ENCODE measurements at regions not wholly inside any gene's neighbourhood (a gene's known extent, or its start where the extent isn't known, plus 50 kb on each side); places are given as distances from the start of the nearest gene placed in this dataset.
A peak's percentile ranks its signal among the peaks of the same experiment; 100 is the strongest.

DNA sequence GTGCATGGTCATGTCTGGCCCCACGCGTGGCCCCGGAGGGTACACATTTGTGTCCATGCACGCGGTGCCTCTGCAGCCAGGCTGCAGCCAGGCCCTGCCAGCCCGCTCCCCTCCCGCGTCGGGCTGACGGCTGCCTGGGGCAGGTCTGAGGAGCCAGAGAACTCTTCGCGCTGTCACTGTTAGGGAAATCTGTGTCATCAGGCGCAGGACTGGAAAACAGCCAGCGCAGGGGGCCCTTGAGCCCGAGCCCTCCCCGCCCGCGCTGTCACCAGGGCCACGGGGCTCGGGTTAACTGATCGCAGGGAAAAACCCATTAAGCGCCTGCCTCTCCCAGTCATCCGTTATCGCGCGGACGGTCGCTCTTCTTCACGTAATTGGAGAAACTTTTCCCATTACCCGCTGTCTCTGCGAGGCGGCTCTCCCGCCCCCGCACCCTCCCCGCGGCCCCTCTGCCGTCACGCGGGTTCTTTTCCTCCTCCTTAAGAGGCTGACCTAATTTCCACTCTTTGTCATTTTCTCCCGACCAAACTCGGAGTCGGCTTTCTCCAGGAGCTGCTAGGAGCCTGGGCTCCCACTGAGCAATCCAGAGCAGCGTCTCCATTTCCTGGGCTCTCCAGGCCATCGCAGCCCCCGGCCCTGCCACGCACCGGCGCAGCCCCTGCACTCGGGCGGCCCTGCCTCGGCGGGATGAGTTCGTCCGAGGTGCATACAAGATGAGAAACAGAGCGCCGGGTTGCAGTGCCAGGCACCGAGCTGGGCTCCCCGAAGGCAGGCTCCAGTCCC is 57.5 kb upstream of the PRR23E start:
- no peak overlapping the region for H3K27ac ChIP-seq
- TF ChIP-seq, protein P1, sequence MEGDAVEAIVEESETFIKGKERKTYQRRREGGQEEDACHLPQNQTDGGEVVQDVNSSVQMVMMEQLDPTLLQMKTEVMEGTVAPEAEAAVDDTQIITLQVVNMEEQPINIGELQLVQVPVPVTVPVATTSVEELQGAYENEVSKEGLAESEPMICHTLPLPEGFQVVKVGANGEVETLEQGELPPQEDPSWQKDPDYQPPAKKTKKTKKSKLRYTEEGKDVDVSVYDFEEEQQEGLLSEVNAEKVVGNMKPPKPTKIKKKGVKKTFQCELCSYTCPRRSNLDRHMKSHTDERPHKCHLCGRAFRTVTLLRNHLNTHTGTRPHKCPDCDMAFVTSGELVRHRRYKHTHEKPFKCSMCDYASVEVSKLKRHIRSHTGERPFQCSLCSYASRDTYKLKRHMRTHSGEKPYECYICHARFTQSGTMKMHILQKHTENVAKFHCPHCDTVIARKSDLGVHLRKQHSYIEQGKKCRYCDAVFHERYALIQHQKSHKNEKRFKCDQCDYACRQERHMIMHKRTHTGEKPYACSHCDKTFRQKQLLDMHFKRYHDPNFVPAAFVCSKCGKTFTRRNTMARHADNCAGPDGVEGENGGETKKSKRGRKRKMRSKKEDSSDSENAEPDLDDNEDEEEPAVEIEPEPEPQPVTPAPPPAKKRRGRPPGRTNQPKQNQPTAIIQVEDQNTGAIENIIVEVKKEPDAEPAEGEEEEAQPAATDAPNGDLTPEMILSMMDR (conservative IDR thresholded peaks at IDR 0.05) = no peak

DNA sequence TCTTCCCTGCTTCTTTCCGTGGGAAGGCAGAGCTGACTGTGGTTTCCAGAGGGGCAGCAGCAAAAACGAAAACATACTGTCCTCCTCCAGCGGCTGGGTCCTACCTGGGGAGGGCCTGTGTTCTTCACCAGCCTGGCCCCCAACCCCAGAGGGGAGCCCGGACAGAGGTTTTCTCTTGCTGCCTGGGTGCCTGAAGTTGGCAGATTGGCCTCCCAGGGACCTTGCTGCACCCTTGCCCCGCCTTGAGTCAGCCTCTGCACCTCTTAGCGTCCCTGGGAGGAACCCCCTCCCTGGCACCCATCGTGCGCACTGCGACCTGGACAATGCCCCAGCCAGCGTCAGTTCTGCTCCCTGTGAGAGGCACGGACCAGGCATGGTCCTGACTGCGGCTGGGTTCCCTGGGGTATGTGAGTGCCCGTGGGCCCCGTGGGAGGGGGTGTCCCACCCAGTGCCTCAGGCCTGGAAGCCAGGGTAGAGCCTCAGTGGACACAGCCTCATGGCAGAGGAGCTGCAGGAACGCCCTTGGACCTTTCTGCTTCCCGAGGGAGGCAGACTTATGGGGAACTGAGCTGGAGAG is 56.8 kb upstream of the PRR23E start:
- TF ChIP-seq, protein P1 (conservative IDR thresholded peaks at IDR 0.05) = no peak
- no peak overlapping the region for H3K27ac ChIP-seq

DNA sequence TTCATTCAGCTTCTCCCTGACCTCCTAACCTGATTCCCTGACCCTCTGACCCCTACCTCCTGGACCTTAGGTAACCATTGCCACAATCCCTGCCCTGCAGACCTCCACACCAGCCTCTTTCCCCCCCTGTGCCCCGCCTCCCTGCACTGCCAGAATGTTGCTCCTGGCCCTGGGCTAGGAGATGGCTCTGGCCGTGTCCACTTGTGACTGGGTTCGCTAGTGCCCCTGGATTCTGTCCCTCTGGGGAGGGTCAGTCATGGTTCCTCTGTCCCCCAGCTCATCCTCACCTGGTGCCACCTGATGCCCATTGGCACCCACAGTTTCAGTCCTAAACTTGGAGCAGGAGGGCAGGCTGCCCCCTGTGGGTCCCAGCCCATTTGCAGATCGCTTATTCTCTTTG is 56.2 kb upstream of the PRR23E start:
- TF ChIP-seq, protein P1 (conservative IDR thresholded peaks at IDR 0.05) = no peak
- no peak overlapping the region for H3K27ac ChIP-seq

DNA sequence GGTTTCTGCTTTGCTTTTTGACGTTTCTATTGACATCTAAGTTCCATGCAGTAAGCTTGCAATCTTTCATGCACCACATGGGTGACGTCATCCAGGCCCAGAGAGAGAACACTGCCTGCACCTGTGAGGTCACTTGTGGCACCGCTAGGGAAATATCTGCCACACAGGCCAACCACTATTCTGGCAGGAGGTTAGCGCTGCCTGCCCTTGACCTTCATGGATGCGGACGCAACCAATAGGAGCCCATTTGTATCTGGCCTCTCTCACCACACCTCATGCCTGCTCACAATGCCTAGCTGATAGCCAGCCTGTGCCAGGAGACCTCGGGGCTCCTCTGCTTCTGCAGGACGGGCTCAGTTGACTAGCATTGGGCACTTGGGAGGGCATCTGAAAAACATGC is 55.8 kb upstream of the PRR23E start:
- TF ChIP-seq, protein P1 (conservative IDR thresholded peaks at IDR 0.05) = no peak
- no peak overlapping the region for H3K27ac ChIP-seq

DNA sequence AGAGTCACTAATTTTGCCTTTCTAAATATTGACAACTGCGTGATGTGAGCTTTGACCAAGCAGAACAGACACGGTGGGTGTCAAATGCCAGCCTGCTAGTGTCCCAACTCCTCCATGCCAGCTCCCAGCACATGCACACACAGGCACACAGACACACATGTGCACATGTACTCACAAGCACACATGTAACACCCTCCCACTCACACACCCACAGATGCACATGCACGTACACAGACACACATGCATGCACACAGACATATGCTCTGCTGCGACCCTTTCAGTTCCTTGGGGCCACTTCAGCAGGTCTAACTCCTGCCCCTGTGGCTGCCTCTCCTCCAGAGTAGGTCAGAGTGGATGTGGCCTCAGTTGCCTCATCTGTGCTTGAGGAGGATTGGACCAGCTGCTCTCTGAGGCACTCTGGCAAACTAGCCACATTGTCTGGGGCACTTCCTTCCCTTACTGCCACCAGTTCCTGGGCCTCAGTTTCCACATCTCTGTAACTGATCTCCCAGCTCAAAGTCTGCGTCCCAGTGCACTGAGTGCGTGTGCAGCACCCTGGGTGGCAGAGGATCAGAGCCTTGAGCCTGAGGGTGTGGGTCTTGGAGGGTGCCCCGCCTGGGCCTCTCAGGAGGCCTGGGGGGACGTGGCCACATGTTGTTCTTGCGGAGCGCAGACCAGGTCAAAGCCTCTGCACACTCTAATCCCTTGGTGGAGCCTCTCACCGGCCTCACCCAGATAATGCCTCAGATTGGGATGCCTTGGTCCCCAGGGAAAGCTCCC is 55.0 kb upstream of the PRR23E start:
- TF ChIP-seq, protein P1 (conservative IDR thresholded peaks at IDR 0.05) = no peak
- peak overlapping the region; percentile 40 for H3K27ac ChIP-seq

DNA sequence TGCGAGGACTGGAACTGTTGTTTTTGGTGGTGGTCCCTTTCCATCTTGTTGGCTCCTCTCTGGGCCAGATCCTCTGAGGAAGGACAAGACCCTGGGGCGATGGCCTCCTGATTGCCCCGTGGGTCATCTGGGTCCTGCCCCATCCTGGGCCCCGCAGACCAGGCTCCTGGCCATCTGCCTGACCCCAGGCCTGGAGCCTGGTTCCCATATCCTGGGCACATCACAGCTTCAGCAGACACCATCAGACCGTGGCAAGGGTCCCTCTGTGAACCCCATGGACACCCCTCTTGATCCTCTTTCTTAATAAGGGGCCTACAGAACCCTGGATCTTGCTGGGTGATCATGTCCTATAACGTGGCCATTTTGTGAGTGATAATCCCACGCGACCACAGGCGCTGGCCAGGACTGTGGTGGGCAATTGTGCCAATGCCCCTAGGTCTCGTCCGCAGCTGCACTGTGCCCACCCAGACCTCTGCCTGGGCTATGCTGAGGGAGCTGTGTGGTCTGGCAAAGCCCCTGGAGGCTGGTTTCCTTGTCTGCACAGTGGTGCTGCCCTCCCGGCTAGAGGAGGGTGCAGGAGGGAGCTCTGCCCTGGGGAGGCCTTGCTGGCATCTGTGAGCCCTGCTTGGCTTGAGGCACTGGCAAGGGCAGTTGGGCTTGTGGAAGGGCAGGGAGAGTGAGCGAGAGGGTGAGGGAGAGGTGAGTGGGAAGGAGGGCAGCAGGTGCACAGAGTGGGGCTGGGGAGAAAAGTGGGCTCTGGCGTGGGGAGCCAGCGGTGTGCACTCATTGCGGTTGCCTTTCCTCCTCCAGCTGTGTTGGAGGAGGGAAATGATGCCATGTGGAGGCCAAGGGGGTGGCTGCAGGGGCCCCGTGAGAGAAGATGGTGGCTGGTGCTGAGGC is 53.1 kb upstream of the PRR23E start:
- no peak overlapping the region for H3K27ac ChIP-seq
- TF ChIP-seq, protein P1 (conservative IDR thresholded peaks at IDR 0.05) = no peak
